OCI-LY7 (cell line): ENCODE measurements at regions not wholly inside any gene's neighbourhood (a gene's known extent, or its start where the extent isn't known, plus 50 kb on each side); places are given as distances from the start of the nearest gene placed in this dataset.

Experiments used
- BruUV-seq: library from RNA; stranded (reverse); fragments of 400-500 nt; replicated peaks from 2 replicates; lab custom pipeline; 2021; lab: Mats Ljungman, UMichigan
- CTCF ChIA-PET: fragments of 300-600 bp; sonication (Branson Sonifier 250); formaldehyde crosslinking; loops from one replicate; lab custom pipeline; 2022; ENCODE audit warnings: antibody characterized with exemption; ENCODE audit not compliant: unreplicated experiment; lab: Charles Lee
- POLR2A ChIA-PET: fragments of 300-600 bp; sonication (Branson Sonifier 250); formaldehyde crosslinking; loops from one replicate; lab custom pipeline; 2022; ENCODE audit warnings: antibody characterized with exemption; lab: Charles Lee
- DNase-seq: peaks from one replicate; pipeline ENCODE4 v3.0.0-alpha.2; 2015; ENCODE audit warnings: low spot score
- H2AFZ ChIP-seq: fragments of 200-600 bp; sonication (generic), shearing (Covaris generic); 2 replicates; pipeline ENCODE4 v1.6.1; 2014; ENCODE audit warnings: mild to moderate bottlenecking, antibody characterized with exemption, low read length, moderate library complexity
- H3K27ac ChIP-seq: fragments of 200-600 bp; sonication (generic); 2 replicates; pipeline ENCODE4 v1.5.1; 2014; ENCODE audit warnings: mixed run types, low read depth, mild to moderate bottlenecking, moderate library complexity, low read length, inconsistent platforms; ENCODE audit not compliant: poor library complexity, severe bottlenecking
- H3K36me3 ChIP-seq: fragments of 200-600 bp; sonication (generic); 2 replicates; pipeline ENCODE4 v1.6.1; 2014; ENCODE audit warnings: mild to moderate bottlenecking, antibody characterized with exemption, low read length, moderate library complexity, mixed read lengths; ENCODE audit not compliant: insufficient read depth
- H3K4me1 ChIP-seq: fragments of 200-600 bp; sonication (generic); 2 replicates; pipeline ENCODE4 v1.5.1; 2014; ENCODE audit warnings: mild to moderate bottlenecking, low read length; ENCODE audit not compliant: insufficient read depth, poor library complexity, severe bottlenecking
- H3K4me2 ChIP-seq: fragments of 200-600 bp; sonication (generic); 2 replicates; pipeline ENCODE4 v1.6.1; 2014; ENCODE audit warnings: mild to moderate bottlenecking, low read length
- H3K4me3 ChIP-seq: fragments of 200-600 bp; sonication (generic); 2 replicates; pipeline ENCODE4 v1.5.1; 2014; ENCODE audit warnings: mild to moderate bottlenecking, low read depth, low read length; ENCODE audit not compliant: poor library complexity, severe bottlenecking
- H3K79me2 ChIP-seq: fragments of 200-600 bp; sonication (generic); 2 replicates; pipeline ENCODE4 v1.6.1; 2016; ENCODE audit warnings: low read depth, mild to moderate bottlenecking, low read length, moderate library complexity, mixed read lengths; ENCODE audit not compliant: insufficient read depth
- H3K9me2 ChIP-seq: fragments of 200-600 bp; sonication (generic); 2 replicates; pipeline ENCODE4 v1.6.1; 2016; ENCODE audit warnings: mild to moderate bottlenecking, low read length, mixed read lengths; ENCODE audit not compliant: insufficient read depth
- H3K9me3 ChIP-seq: fragments of 200-600 bp; sonication (generic); 2 replicates; pipeline ENCODE4 v1.6.1; 2014; ENCODE audit warnings: mild to moderate bottlenecking, mixed run types, low read length, mixed read lengths
- H4K20me1 ChIP-seq: fragments of 200-600 bp; sonication (generic); 2 replicates; pipeline ENCODE4 v1.6.1; 2014; ENCODE audit warnings: mild to moderate bottlenecking, antibody characterized with exemption, low read length, moderate library complexity, mixed read lengths; ENCODE audit not compliant: insufficient read depth
- CTCF ChIP-seq: fragments of 200-600 bp; sonication (generic); conservative IDR thresholded peaks from 2 replicates; pipeline ENCODE4 v1.5.1; 2014; ENCODE audit warnings: mild to moderate bottlenecking, antibody characterized with exemption, low read length, moderate library complexity, mixed read lengths
- EZH2phosphoT487 ChIP-seq: fragments of 200-600 bp; sonication (generic); IDR thresholded peaks from 2 replicates; pipeline ENCODE4 v1.6.1; 2018; ENCODE audit warnings: low read depth, borderline replicate concordance, mild to moderate bottlenecking, mixed run types, antibody characterized with exemption, low read length, moderate library complexity, mixed read lengths
- intact Hi-C: fragments of 100-400 bp; cut with micrococcal nuclease; formaldehyde crosslinking; loops from one replicate; pipeline ENCODE4 v1.10.0; 2022; ENCODE audit not compliant: unreplicated experiment

- CTCF ChIA-PET = no interaction called here
- intact Hi-C loops = no loop called here
- no TSS peak for BruUV-seq
Observed at GRCh38 chr5:35554016-35554415, 63.6 kb upstream of the SPEF2 start.

GRCh38 chr5:35545190-35545589 lies 72.5 kb upstream of the SPEF2 start:
- no peaks in the 10 kb centered on the region for H3K9me3 ChIP-seq
- no peak overlapping the region for H3K4me3 ChIP-seq
- no peak for TF ChIP-seq EZH2phosphoT487
- no peak for TF ChIP-seq CTCF
- H2AFZ ChIP-seq = no peak overlapping the region
- DNase-seq = no peak
- CTCF ChIA-PET = no interaction called here
- H3K4me2 ChIP-seq = no peak overlapping the region
- intact Hi-C loops = no loop called here
- no peaks in the 10 kb centered on the region for H3K4me1 ChIP-seq
- H3K36me3 ChIP-seq = no peaks in the 10 kb centered on the region
- H3K27ac ChIP-seq = no peak overlapping the region
- no peaks in the 10 kb centered on the region for H4K20me1 ChIP-seq
- BruUV-seq = no TSS peak
- no peaks in the 10 kb centered on the region for H3K79me2 ChIP-seq
- H3K9me2 ChIP-seq = no peaks in the 10 kb centered on the region
- POLR2A ChIA-PET = no interaction called here

More at GRCh38 chr5:35554016-35554415, 63.6 kb upstream of the SPEF2 start:
- H3K27ac ChIP-seq = no peak overlapping the region
- H3K36me3 ChIP-seq = no peaks in the 10 kb centered on the region
- DNase-seq = no peak
- H3K4me3 ChIP-seq = no peak overlapping the region
- H3K4me1 ChIP-seq = no peaks in the 10 kb centered on the region
- POLR2A ChIA-PET = no interaction called here
- H3K9me2 ChIP-seq = no peaks in the 10 kb centered on the region
- H4K20me1 ChIP-seq = no peaks in the 10 kb centered on the region
- TF ChIP-seq CTCF (no peak), EZH2phosphoT487 (no peak)
- H3K79me2 ChIP-seq = no peaks in the 10 kb centered on the region
- H2AFZ ChIP-seq = no peak overlapping the region
- H3K4me2 ChIP-seq = no peak overlapping the region
- H3K9me3 ChIP-seq = no peaks in the 10 kb centered on the region

- H2AFZ ChIP-seq = no peak overlapping the region
- BruUV-seq = no TSS peak
- H4K20me1 ChIP-seq = no peaks in the 10 kb centered on the region
- no peak overlapping the region for H3K27ac ChIP-seq
- TF ChIP-seq EZH2phosphoT487 (no peak), CTCF (no peak)
- no peak for DNase-seq
- ChIA-PET POLR2A (no interaction called here), CTCF (no interaction called here)
- H3K79me2 ChIP-seq = no peaks in the 10 kb centered on the region
- no peak overlapping the region for H3K4me2 ChIP-seq
- H3K9me2 ChIP-seq = no peaks in the 10 kb centered on the region
- H3K36me3 ChIP-seq = no peaks in the 10 kb centered on the region
- H3K4me1 ChIP-seq = no peaks in the 10 kb centered on the region
- H3K4me3 ChIP-seq = no peak overlapping the region
- no peaks in the 10 kb centered on the region for H3K9me3 ChIP-seq
- intact Hi-C loops = no loop called here
Observed at GRCh38 chr5:35543408-35543807, 74.3 kb upstream of the SPEF2 start.
